Panc1 (cell line): ENCODE measurements at regions not wholly inside any gene's neighbourhood (a gene's known extent, or its start where the extent isn't known, plus 50 kb on each side); places are given as distances from the start of the nearest gene placed in this dataset.

Experiments
- CTCF ChIP-seq: fragments of 450-650 bp; IDR thresholded peaks from 2 replicates; pipeline ENCODE4 v1.5.1; 2017; ENCODE audit warnings: mild to moderate bottlenecking
- POLR2AphosphoS5 ChIP-seq: IDR thresholded peaks from 2 replicates; pipeline ENCODE4 v1.6.1; 2012; ENCODE audit warnings: mild to moderate bottlenecking, low read depth, low read length, moderate library complexity

GRCh38 chr1:113252166-113252565, 138.1 kb upstream of the MAGI3 start:
- TF ChIP-seq POLR2AphosphoS5 (no peak), CTCF (no peak)
